ENCODE measurements at regions not wholly inside any gene's neighbourhood (a gene's known extent, or its start where the extent isn't known, plus 50 kb on each side); places are given as distances from the start of the nearest gene placed in this dataset.

DNA sequence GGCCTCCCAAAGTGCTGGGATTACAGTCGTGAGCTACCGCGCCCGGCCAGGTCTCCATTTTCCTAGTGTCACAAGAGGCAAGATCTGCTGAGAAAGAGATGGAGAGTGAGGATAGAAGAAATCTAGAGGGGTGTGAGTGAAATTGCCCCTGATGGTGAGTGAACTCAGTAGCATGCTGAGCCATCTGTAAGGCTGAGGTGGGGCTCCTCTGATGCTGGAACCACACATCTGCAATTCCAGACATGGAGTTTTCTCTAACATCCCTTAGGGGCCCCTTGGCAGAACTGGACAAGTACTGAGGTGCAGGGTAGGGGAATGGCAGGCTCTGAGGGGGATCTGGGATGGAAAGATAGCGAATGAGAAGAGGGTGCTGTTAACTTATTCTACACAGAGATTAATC is 72.0 kb upstream of the FER start (continued):
- TF ChIP-seq, protein P1, sequence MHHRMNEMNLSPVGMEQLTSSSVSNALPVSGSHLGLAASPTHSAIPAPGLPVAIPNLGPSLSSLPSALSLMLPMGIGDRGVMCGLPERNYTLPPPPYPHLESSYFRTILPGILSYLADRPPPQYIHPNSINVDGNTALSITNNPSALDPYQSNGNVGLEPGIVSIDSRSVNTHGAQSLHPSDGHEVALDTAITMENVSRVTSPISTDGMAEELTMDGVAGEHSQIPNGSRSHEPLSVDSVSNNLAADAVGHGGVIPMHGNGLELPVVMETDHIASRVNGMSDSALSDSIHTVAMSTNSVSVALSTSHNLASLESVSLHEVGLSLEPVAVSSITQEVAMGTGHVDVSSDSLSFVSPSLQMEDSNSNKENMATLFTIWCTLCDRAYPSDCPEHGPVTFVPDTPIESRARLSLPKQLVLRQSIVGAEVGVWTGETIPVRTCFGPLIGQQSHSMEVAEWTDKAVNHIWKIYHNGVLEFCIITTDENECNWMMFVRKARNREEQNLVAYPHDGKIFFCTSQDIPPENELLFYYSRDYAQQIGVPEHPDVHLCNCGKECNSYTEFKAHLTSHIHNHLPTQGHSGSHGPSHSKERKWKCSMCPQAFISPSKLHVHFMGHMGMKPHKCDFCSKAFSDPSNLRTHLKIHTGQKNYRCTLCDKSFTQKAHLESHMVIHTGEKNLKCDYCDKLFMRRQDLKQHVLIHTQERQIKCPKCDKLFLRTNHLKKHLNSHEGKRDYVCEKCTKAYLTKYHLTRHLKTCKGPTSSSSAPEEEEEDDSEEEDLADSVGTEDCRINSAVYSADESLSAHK (tag by site-specific recombination; IDR thresholded peaks at IDR 0.05): no peak
- no peak for TF ChIP-seq ZNF248 (tag by site-specific recombination; IDR thresholded peaks at IDR 0.05)
- TF ChIP-seq RBAK (tag by site-specific recombination; IDR thresholded peaks at IDR 0.05): no peak
- TF ChIP-seq YY2 (tag by site-specific recombination; IDR thresholded peaks at IDR 0.05): no peak

DNA sequence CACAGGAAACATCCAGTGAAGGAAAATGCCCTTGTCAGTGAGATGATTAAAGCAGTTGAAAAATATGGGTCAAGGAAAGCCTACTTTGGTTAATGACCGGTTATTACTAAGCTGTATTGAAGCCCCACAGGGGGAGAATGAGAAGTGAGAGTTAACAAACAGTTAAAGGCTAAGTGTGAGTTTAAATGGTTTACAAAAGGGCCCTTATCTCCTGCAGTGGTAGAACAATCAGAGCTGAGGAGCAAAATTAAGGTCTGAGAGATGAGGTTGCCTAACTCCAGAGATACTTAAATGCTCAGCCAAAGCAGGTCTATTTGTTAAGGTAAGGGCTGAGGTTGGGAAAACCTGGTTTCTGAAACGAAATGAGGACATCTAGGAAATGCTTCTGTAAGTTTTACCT is 75.1 kb upstream of the FER start:
- ChIA-PET POLR2A (no interaction called here), CTCF (interaction anchor here (0.7 to 1.6 kb wide), 4 partner anchors 8 to 807 kb away, joined by 3 to 4 read pairs (median 3); no protein-coding TSS in a partner anchor)
- Histone ChIP-seq H3K4me1 (ENCODE audit: control insufficient read depth, insufficient read depth, low read length) (no peaks in the 10 kb centered on the region), H3K27ac (ENCODE audit: extremely low read depth, low read depth, low read length) (no peak overlapping the region), H3K36me3 (ENCODE audit: control insufficient read depth in 2 of 2, insufficient read depth in 1 of 2, low read length in 2 of 2) (no peaks in the 10 kb centered on the region), H3K9me3 (ENCODE audit: control insufficient read depth, insufficient read depth, low read depth, low read length) (no peaks in the 10 kb centered on the region), H3K4me3 (ENCODE audit: low read depth, low read length) (no peak overlapping the region)
- TF ChIP-seq, protein P2, sequence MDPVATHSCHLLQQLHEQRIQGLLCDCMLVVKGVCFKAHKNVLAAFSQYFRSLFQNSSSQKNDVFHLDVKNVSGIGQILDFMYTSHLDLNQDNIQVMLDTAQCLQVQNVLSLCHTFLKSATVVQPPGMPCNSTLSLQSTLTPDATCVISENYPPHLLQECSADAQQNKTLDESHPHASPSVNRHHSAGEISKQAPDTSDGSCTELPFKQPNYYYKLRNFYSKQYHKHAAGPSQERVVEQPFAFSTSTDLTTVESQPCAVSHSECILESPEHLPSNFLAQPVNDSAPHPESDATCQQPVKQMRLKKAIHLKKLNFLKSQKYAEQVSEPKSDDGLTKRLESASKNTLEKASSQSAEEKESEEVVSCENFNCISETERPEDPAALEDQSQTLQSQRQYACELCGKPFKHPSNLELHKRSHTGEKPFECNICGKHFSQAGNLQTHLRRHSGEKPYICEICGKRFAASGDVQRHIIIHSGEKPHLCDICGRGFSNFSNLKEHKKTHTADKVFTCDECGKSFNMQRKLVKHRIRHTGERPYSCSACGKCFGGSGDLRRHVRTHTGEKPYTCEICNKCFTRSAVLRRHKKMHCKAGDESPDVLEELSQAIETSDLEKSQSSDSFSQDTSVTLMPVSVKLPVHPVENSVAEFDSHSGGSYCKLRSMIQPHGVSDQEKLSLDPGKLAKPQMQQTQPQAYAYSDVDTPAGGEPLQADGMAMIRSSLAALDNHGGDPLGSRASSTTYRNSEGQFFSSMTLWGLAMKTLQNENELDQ (tag by site-specific recombination; IDR thresholded peaks at IDR 0.05; ENCODE audit: low read depth): no peak
- TF ChIP-seq ZNF626 (tag by site-specific recombination; IDR thresholded peaks at IDR 0.05) (no peak), SETDB1 (IDR thresholded peaks at IDR 0.05; ENCODE audit: insufficient read length, low read length) (no peak), ZNF394 (tag by site-specific recombination; IDR thresholded peaks at IDR 0.05; ENCODE audit: borderline replicate concordance) (no peak), BCL11B (tag by site-specific recombination; IDR thresholded peaks at IDR 0.05; ENCODE audit: low read depth) (no peak), ZNF302 (tag by site-specific recombination; IDR thresholded peaks at IDR 0.05; ENCODE audit: low read depth) (no peak), ZNF202 (tag by site-specific recombination; IDR thresholded peaks at IDR 0.05; ENCODE audit: borderline replicate concordance) (no peak), SP7 (tag by site-specific recombination; IDR thresholded peaks at IDR 0.05) (no peak), GFI1B (tag by site-specific recombination; IDR thresholded peaks at IDR 0.05) (no peak), ZNF248 (tag by site-specific recombination; IDR thresholded peaks at IDR 0.05) (no peak), ZNF623 (tag by site-specific recombination; IDR thresholded peaks at IDR 0.05) (no peak), ZNF266 (tag by site-specific recombination; IDR thresholded peaks at IDR 0.05; ENCODE audit: low read depth) (no peak), ZNF768 (tag by site-specific recombination; IDR thresholded peaks at IDR 0.05) (no peak), ZNF501 (tag by site-specific recombination; IDR thresholded peaks at IDR 0.05) (no peak), ZNF658 (tag by site-specific recombination; IDR thresholded peaks at IDR 0.05) (no peak)
- TF ChIP-seq, protein P3, sequence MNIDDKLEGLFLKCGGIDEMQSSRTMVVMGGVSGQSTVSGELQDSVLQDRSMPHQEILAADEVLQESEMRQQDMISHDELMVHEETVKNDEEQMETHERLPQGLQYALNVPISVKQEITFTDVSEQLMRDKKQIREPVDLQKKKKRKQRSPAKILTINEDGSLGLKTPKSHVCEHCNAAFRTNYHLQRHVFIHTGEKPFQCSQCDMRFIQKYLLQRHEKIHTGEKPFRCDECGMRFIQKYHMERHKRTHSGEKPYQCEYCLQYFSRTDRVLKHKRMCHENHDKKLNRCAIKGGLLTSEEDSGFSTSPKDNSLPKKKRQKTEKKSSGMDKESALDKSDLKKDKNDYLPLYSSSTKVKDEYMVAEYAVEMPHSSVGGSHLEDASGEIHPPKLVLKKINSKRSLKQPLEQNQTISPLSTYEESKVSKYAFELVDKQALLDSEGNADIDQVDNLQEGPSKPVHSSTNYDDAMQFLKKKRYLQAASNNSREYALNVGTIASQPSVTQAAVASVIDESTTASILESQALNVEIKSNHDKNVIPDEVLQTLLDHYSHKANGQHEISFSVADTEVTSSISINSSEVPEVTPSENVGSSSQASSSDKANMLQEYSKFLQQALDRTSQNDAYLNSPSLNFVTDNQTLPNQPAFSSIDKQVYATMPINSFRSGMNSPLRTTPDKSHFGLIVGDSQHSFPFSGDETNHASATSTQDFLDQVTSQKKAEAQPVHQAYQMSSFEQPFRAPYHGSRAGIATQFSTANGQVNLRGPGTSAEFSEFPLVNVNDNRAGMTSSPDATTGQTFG (tag by site-specific recombination; IDR thresholded peaks at IDR 0.05; ENCODE audit: borderline replicate concordance): no peak
- TF ChIP-seq, protein P4, sequence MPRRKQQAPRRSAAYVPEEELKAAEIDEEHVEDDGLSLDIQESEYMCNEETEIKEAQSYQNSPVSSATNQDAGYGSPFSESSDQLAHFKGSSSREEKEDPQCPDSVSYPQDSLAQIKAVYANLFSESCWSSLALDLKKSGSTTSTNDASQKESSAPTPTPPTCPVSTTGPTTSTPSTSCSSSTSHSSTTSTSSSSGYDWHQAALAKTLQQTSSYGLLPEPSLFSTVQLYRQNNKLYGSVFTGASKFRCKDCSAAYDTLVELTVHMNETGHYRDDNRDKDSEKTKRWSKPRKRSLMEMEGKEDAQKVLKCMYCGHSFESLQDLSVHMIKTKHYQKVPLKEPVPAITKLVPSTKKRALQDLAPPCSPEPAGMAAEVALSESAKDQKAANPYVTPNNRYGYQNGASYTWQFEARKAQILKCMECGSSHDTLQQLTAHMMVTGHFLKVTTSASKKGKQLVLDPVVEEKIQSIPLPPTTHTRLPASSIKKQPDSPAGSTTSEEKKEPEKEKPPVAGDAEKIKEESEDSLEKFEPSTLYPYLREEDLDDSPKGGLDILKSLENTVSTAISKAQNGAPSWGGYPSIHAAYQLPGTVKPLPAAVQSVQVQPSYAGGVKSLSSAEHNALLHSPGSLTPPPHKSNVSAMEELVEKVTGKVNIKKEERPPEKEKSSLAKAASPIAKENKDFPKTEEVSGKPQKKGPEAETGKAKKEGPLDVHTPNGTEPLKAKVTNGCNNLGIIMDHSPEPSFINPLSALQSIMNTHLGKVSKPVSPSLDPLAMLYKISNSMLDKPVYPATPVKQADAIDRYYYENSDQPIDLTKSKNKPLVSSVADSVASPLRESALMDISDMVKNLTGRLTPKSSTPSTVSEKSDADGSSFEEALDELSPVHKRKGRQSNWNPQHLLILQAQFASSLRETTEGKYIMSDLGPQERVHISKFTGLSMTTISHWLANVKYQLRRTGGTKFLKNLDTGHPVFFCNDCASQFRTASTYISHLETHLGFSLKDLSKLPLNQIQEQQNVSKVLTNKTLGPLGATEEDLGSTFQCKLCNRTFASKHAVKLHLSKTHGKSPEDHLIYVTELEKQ (tag by site-specific recombination; IDR thresholded peaks at IDR 0.05; ENCODE audit: borderline replicate concordance): no peak
- TF ChIP-seq, protein P5, sequence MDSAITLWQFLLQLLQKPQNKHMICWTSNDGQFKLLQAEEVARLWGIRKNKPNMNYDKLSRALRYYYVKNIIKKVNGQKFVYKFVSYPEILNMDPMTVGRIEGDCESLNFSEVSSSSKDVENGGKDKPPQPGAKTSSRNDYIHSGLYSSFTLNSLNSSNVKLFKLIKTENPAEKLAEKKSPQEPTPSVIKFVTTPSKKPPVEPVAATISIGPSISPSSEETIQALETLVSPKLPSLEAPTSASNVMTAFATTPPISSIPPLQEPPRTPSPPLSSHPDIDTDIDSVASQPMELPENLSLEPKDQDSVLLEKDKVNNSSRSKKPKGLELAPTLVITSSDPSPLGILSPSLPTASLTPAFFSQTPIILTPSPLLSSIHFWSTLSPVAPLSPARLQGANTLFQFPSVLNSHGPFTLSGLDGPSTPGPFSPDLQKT (IDR thresholded peaks at IDR 0.05; ENCODE audit: borderline replicate concordance, low read depth, low read length): no peak
